Fibroblast of skin of right biceps (primary cell): ENCODE measurements at regions not wholly inside any gene's neighbourhood (a gene's known extent, or its start where the extent isn't known, plus 50 kb on each side); places are given as distances from the start of the nearest gene placed in this dataset.

ENCODE experiments used
- DNase-seq: peaks from one replicate; pipeline ENCODE4 v3.0.0-alpha.2; 2013

GRCh38 chr1:234708700-234709395 is 98.9 kb upstream of the IRF2BP2 start:
- no peak for DNase-seq

- peak; percentile 72 for DNase-seq
Observed at GRCh38 chr1:234707641-234708040, 97.7 kb upstream of the IRF2BP2 start.

DNA sequence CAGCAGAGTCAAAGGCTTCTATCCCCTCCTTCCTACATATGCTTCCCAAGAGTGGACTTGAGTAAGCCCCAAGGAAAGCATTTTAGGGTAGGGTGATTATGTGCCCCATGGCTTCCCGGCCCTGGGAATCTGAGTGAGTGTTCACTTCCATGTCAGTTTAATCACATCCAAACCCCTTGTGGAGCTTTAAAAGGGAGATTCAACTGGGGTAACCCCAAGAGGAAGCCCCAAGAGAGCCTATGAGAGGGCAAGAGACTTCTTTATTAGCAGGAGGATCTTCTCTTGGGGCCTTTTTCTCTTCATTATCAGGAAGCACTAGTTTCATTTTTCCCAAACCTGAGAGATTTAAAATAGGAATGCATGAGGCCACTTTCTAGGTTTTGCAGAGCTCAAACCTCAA is 97.0 kb upstream of the IRF2BP2 start:
- DNase-seq, result no peak

- DNase-seq, result no peak
Observed at GRCh38 chr1:234706199-234706598, 96.2 kb upstream of the IRF2BP2 start.

DNA sequence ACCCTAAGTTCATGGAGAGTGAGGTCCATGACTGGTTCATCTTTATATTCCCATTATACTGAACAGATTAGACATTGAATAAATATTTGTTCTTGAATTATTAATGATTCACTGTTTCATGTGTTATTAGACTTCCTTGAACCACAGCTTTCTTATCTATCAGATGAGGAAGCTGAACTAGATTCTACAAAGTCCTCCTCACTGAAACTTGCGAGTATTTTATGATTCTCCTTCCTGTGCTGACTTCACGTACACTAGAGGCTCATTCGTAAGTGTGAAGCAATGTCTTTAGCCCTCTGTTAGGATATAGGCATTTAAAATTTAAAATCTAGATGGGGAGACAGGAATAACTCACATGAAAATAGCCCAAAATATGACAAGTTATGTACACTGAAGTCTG is 95.6 kb upstream of the IRF2BP2 start:
- DNase-seq, result no peak

GRCh38 chr1:234704106-234704887 is 94.3 kb upstream of the IRF2BP2 start:
- DNase-seq, result no peak

GRCh38 chr1:234702342-234703000 is 92.5 kb upstream of the IRF2BP2 start:
- DNase-seq, result peak; percentile 46

DNA sequence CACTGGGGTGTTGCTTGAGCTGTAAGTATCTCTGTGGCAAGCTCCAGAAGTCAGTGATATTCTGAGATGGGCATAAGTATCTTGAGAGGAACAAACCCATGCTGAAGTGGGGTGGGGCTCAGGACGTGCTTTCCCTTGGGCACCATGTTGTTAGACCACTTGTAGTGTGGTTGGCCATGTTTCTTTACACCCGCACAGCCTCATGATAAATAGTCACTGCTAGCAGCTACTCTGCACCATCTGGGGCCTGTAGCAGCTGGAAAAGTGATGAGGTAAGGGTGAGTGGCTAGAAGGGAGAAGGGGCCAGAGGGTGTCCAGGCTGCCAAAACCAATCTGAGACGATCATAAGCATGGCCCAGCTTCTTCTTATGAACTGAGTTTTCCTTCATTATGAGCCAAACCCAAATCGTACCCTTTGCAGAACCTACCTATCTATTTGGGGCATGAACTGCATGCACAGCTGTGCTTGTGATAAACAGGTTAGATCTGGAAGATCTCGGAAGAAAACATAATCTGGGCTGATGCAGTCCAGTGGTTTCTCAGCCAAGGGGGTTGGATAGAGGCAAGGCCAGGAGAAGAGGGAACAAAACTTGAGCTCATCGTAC is 91.9 kb upstream of the IRF2BP2 start:
- DNase-seq, result no peak

DNA sequence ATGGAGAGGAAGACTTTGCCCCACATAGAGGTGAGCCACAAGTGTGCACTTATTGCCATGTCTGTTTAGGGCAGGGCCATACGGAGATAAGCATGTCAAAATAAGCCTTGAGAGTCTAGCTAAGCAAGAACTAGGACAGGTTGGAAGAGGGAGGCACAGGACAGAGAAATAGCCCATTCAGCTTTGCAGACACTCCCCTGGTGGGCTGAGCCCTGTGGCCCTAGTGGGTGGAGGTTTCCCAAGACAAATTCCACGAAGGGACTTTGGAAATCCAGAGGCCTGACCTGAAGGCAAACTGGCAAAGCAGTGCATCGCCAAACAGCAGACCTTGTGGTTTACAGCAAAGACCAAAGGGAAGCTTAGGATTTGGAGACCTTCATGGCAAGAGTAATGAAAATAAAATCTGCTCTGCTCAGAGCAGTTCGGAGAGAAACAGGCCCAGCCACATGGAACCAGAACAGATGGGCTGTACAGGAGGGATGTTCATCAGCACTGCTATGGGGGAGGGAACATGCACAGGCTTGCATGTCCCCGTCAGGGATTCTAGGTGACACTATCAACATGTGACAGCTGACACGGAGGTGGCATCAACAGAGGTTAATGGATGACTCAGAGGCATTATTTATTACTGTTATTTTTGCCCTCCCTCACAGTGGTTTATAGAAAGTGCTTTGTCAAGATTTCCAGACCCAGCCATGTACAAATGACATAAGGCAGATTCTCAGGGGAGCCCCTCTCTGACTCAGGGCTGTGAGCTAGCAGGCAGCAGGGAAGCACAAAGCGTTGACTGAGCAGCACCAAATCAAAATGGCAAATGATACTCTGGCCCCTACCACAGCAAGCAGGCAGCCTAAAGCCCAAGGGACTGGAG is 90.1 kb upstream of the IRF2BP2 start:
- DNase-seq, result peak; percentile 85

- no peak for DNase-seq
Observed at GRCh38 chr1:234698686-234699085, 88.7 kb upstream of the IRF2BP2 start.

DNA sequence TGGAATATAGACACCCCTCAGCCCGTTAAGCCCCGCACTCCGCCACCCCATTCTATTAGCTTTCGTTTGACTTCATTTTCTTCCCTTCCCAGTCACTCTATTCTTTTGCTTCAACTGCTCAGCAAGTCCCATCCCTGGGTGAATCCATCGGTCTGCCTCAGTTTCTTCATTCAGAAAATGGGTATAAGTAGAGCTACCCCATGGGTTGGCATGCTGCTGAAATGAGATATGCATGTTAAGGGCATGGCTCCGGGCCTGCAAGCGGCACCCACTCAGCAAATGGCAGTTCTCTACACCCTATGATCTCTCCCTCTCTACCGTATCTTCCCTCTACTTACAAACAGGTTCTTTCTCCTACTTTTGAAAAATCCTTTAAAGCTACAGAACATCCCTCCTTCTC is 87.8 kb upstream of the IRF2BP2 start:
- DNase-seq, result no peak

- DNase-seq, result peak; percentile 30
Observed at GRCh38 chr1:234697015-234697414, 87.0 kb upstream of the IRF2BP2 start.

- DNase-seq, result no peak
Observed at GRCh38 chr1:234696148-234696576, 86.2 kb upstream of the IRF2BP2 start.

DNA sequence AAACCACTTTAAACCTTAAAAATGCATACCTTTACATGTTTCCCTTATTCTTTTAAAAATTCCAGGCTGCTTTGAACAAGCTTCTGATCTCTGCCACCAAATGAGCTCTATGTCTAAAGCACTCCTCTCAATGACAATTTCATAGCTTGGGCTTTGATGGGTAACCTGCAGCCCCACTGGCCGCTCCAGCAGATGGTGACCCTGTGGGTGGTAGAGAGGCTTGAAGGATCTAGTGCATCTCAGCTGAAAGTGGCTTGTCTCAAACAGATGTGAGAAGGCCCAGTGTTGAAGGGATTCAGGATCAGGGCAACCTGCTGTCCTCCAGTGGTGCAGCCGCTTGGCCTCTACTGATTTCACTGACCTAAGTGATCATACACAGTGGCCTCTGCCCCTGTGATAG is 84.7 kb upstream of the IRF2BP2 start:
- DNase-seq, result no peak

DNA sequence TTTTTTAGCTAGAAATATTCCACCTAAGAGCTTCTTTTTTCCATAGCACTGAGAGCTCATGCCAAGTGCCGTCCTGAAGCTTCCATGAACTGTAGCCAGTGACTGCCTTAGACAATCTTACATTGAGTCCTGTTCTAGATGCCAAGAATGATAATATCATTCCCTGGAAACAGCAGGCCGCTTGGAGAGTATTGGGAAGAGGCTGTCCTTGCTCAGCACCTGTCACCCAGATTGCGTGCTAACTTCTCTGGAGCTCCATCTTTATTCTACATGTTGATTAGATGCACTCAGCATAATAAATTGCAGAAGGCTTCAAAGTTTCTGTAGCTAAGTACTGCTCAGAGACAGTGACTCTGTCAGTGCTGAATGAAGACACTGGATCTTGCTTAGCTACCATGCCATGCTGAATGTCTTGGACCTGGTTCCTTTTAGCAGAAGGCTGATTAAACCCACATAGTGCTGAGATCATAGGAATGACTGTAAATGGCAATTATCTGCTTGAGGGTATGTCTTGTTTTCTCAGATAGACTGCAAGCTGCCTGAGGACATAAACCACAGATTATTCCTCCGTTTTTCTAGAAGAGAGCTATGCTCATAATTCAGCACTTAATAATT is 83.1 kb upstream of the IRF2BP2 start:
- DNase-seq, result no peak

DNA sequence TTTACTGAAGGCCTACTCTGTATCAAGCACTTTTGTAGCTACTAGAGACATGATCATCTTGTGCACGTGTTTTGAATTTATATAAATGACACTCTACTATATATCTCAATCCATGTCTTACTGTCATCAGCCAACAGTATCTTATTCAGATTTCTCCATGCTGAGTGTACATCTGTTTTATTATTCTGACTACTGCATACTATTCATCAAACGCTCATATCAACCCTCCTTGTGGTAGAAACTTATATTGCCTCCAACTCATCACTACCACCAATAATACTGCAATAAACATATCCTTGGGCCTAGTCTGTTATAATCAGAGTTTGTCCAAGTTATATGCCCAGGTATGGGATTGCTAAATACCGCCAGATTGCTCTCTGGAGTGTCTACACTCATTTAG is 81.6 kb upstream of the IRF2BP2 start:
- DNase-seq, result peak; percentile 65

- no peak for DNase-seq
Observed at GRCh38 chr1:234690872-234691271, 80.9 kb upstream of the IRF2BP2 start.

DNA sequence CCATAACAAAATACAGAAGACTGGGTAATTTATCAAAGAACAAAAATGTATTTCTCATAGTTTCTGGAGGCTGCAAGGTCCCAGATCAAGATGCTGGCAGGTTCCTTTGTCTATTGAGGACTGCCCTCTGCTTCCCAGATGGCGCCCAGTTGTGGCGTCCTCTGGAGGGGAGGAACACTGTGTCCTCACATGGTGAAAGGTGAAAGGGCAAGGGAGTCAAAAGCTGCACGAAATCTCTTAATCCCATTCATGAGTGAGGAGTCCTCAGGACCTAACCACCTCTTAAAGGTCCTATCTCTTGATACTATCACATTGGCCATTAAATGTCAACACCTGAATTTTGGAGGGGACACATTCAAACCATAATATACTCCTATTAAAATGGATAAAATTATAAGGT is 79.3 kb upstream of the IRF2BP2 start:
- no peak for DNase-seq

DNA sequence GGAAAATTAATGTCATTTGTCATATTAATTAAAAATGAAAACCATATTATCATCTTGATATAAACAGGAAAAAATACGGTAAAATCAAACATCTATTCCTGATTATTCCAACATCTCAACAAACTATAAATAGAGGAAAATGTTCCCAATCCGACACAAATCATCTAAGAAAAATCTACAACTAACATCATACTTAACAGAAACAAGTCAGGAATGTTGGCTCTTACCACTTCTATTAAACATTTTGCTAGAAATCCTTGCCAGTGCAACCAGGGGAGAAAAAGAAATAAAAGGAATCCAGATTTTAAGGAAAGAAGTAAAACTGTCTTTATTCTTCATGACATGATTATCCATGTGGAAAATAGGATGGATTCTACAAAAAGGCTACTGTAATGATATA is 77.0 kb upstream of the IRF2BP2 start:
- DNase-seq, result no peak

DNA sequence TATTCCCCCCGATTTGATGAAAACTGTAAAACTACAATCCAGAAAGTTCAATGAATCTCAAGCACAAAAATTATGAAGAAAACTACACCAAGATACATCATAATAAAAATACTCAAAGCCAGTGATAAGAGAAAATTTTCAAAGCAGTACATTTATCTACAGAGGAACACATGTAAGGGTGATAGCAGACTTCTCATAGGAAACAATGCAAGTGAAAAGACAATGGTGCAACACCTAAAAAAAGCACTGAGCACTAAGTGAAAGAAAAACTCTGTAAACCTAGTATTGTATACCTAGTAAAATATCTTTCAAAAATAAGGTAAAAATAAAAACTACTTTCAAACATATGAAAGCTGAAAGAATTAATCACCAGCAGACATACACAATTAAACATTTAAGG is 76.1 kb upstream of the IRF2BP2 start:
- no peak for DNase-seq

- DNase-seq, result peak; percentile 16
Observed at GRCh38 chr1:234684856-234685255, 74.9 kb upstream of the IRF2BP2 start.
